CD4-positive, alpha-beta T cell (primary cell): ENCODE measurements at regions not wholly inside any gene's neighbourhood (a gene's known extent, or its start where the extent isn't known, plus 50 kb on each side); places are given as distances from the start of the nearest gene placed in this dataset.

Experiments used
- ATAC-seq: fragments of 200-7000 bp; cut with Tn5 transposase; one replicate; pipeline ENCODE4 v1.10.0; 2022; ENCODE audit warnings: mild to moderate bottlenecking; ENCODE audit not compliant: poor library complexity
- CTCF ChIA-PET: fragments of 350-600 bp; sonication (Branson Sonifier 250); formaldehyde crosslinking; loops from one replicate; lab custom pipeline; 2021; ENCODE audit warnings: antibody characterized with exemption, inconsistent platforms; lab: Charles Lee
- POLR2A ChIA-PET: fragments of 350-600 bp; sonication (Branson Sonifier 250); formaldehyde crosslinking; loops from one replicate; lab custom pipeline; 2021; ENCODE audit warnings: antibody characterized with exemption, inconsistent platforms; lab: Charles Lee
- DNase-seq, 14 experiments: peaks; one replicate each; pipeline ENCODE4 v3.0.0-alpha.2; 2013 to 2020; ENCODE audit warnings: mixed read lengths in 2 of 14
- H3K27ac ChIP-seq, 2 donors: one replicate each; pipeline versions ENCODE4 v1.5.1 to v1.7.0; 2013; ENCODE audit warnings: low read length in 2 of 2, low read depth in 1 of 2, mild to moderate bottlenecking in 1 of 2
- H3K27me3 ChIP-seq, 2 experiments: 1 replicate in 1 of 2; 2 replicates in 1 of 2; pipeline versions ENCODE4 v1.6.1 to v1.7.0; 2013; ENCODE audit warnings: low read length in 2 of 2, control low read depth in 1 of 2, mild to moderate bottlenecking in 1 of 2, moderate library complexity in 1 of 2; ENCODE audit not compliant: insufficient read depth in 2 of 2, control insufficient read depth in 1 of 2
- H3K36me3 ChIP-seq: one replicate; pipeline ENCODE4 v1.6.1; 2013; ENCODE audit warnings: low read length, control low read depth; ENCODE audit not compliant: insufficient read depth
- H3K4me1 ChIP-seq: one replicate; pipeline ENCODE4 v1.6.1; 2013; ENCODE audit warnings: low read length, control low read depth; ENCODE audit not compliant: insufficient read depth
- H3K4me3 ChIP-seq: one replicate; pipeline ENCODE4 v1.5.1; 2013; ENCODE audit warnings: mild to moderate bottlenecking, low read length, moderate library complexity
- H3K9me3 ChIP-seq, 2 experiments: 1 replicate in 1 of 2; 2 replicates in 1 of 2; pipeline versions ENCODE4 v1.6.1 to v1.7.0; 2013; ENCODE audit warnings: low read length in 2 of 2, mild to moderate bottlenecking in 2 of 2, control low read depth in 1 of 2, moderate library complexity in 1 of 2; ENCODE audit not compliant: control insufficient read depth in 1 of 2, insufficient read depth in 1 of 2
- H3K27ac Mint-ChIP-seq: one replicate; pipeline ENCODE4 v1.8.0; 2020; ENCODE audit warnings: mixed read lengths
- H3K27me3 Mint-ChIP-seq: one replicate; pipeline ENCODE4 v1.8.0; 2021; ENCODE audit warnings: mixed read lengths
- H3K36me3 Mint-ChIP-seq: one replicate; pipeline ENCODE4 v1.8.0; 2021; ENCODE audit warnings: low read depth, mixed read lengths
- H3K4me1 Mint-ChIP-seq: one replicate; pipeline ENCODE4 v1.8.0; 2021; ENCODE audit warnings: low read depth, mixed read lengths
- H3K4me3 Mint-ChIP-seq: one replicate; pipeline ENCODE4 v1.8.0; 2020; ENCODE audit warnings: mild to moderate bottlenecking, mixed read lengths
- H3K9me3 Mint-ChIP-seq: one replicate; pipeline ENCODE4 v1.8.0; 2020; ENCODE audit warnings: mixed read lengths
- intact Hi-C, 2 experiments: fragments of 100-400 bp; cut with DNase I in 1 of 2; cut with micrococcal nuclease in 1 of 2; formaldehyde crosslinking; loops; one replicate each; pipeline versions ENCODE4 v1.15.1 to v1.9.0; 2023 to 2025; cut with DNase I, micrococcal nuclease
- TF ChIP-seq, protein P1 (sequence below): fragments of 200-600 bp; IDR thresholded peaks from one replicate; pipeline ENCODE4 v1.8.0; 2022; ENCODE audit warnings: antibody characterized with exemption, mild to moderate bottlenecking

DNA sequence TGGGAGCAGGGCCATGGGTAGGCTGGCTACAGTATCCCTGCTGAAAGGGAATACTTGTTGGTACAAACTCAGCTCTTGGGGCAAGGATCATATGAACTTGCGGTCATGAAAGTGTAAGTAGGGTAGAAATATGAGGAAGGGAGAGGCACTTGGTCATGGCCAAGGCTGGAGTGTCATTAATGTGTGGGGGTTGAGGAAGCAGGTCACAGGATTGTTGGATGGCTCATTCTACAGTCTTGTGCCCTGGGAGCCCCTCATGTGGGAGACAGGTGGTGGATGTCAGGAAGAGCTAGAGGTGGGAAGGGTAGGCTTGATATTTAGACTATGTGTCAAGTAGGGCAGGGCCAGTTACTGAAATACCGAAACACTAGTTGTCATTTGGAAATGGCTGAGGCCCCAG is 95.5 kb downstream of the RRM1 start:
- Mint-ChIP-seq H3K4me3 (no peak overlapping the region), H3K27me3 (no peaks in the 10 kb centered on the region), H3K4me1 (no peaks in the 10 kb centered on the region), H3K27ac (no peak overlapping the region), H3K9me3 (no peaks in the 10 kb centered on the region), H3K36me3 (no peaks in the 10 kb centered on the region)
- ChIA-PET CTCF (no interaction called here), POLR2A (no interaction called here)
- ATAC-seq (no peak), DNase-seq (no peak)
- peaks cover 9% of the 10 kb centered on the region for H3K4me1 ChIP-seq
- no peak overlapping the region for H3K27ac ChIP-seq
- H3K9me3 ChIP-seq, result no peaks in the 10 kb centered on the region
- H3K36me3 ChIP-seq, result no peaks in the 10 kb centered on the region
- TF ChIP-seq, protein P1, sequence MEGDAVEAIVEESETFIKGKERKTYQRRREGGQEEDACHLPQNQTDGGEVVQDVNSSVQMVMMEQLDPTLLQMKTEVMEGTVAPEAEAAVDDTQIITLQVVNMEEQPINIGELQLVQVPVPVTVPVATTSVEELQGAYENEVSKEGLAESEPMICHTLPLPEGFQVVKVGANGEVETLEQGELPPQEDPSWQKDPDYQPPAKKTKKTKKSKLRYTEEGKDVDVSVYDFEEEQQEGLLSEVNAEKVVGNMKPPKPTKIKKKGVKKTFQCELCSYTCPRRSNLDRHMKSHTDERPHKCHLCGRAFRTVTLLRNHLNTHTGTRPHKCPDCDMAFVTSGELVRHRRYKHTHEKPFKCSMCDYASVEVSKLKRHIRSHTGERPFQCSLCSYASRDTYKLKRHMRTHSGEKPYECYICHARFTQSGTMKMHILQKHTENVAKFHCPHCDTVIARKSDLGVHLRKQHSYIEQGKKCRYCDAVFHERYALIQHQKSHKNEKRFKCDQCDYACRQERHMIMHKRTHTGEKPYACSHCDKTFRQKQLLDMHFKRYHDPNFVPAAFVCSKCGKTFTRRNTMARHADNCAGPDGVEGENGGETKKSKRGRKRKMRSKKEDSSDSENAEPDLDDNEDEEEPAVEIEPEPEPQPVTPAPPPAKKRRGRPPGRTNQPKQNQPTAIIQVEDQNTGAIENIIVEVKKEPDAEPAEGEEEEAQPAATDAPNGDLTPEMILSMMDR, result no peak
- H3K4me3 ChIP-seq, result no peak overlapping the region
- intact Hi-C loops, result no loop called here
- H3K27me3 ChIP-seq, result no peaks in the 10 kb centered on the region
